Adipocyte (in vitro differentiated cells): ENCODE measurements at regions not wholly inside any gene's neighbourhood (a gene's known extent, or its start where the extent isn't known, plus 50 kb on each side); places are given as distances from the start of the nearest gene placed in this dataset.
"Not testable (repeated sequence)": the region's sequence is repeated elsewhere in the genome, so short reads cannot be mapped to it uniquely, and the experiment has no call there.

Experiments used
- DNase-seq: peaks from one replicate; pipeline ENCODE4 v3.0.0-alpha.2; 2015; ENCODE audit warnings: low read depth
- H3K27me3 ChIP-seq: replicated peaks from 2 replicates; pipeline ENCODE4 v1.7.0; 2013; ENCODE audit warnings: mild to moderate bottlenecking, low read length, moderate library complexity; ENCODE audit not compliant: control insufficient read depth, insufficient read depth
- H3K36me3 ChIP-seq: 2 replicates; pipeline ENCODE4 v1.7.0; 2013; ENCODE audit warnings: low read length, mild to moderate bottlenecking, moderate library complexity; ENCODE audit not compliant: control insufficient read depth, insufficient read depth, severe bottlenecking
- H3K4me1 ChIP-seq: 2 replicates; pipeline ENCODE4 v1.7.0; 2013; ENCODE audit warnings: mild to moderate bottlenecking, low read length, moderate library complexity; ENCODE audit not compliant: control insufficient read depth, insufficient read depth
- H3K4me3 ChIP-seq: 2 replicates; pipeline ENCODE4 v1.7.0; 2013; ENCODE audit warnings: mild to moderate bottlenecking, low read length, moderate library complexity
- H3K9ac ChIP-seq: 2 replicates; pipeline ENCODE4 v1.7.0; 2013; ENCODE audit warnings: mild to moderate bottlenecking, low read length, moderate library complexity
- H3K9me3 ChIP-seq: 2 replicates; pipeline ENCODE4 v1.7.0; 2013; ENCODE audit warnings: mild to moderate bottlenecking, low read length, moderate library complexity; ENCODE audit not compliant: control insufficient read depth

DNA sequence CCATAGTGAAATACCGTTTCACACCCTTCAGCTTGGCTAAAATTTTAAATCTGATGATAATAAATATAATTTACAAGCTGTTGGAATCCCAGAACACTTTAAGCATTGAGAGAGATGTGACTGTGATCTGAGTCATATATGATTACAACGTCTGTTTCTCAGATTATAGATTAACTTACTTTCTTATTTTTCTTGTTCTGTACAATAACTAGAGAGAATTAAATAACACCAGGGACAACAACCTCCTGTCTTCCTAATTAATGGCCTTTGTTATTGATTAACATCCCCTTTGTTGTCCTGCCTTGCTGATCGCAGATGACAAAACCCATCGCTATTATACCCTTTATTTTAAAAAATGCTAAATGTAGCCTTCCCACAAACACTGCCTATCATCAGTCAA is 87.8 kb upstream of the EZR start:
- no peak overlapping the region for H3K4me3 ChIP-seq
- DNase-seq: no peak
- H3K36me3 ChIP-seq: no peaks in the 10 kb centered on the region
- no peak overlapping the region for H3K9ac ChIP-seq
- H3K9me3 ChIP-seq: peaks cover 42% of the 10 kb centered on the region
- peaks cover 14% of the 10 kb centered on the region for H3K27me3 ChIP-seq
- H3K4me1 ChIP-seq: no peaks in the 10 kb centered on the region

DNA sequence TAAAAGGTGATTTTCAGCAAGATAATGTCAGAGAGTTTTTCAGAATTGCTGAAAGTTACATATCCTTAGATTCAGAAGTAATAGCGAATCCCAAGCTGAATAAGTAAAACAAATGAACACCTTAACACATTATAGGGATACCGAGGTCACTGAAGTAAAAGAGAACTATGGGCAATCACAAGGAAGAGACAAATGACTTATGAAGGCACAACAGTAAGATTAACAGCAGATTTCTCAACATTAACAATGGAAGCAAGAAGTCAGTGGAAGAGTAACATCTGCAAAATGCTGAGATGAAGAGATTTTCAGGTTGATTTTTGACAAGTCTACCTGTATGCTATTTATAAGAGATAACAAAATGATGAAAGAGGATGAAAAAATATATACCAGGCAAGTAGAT is 86.1 kb upstream of the EZR start:
- Histone ChIP-seq H3K36me3 (no peaks in the 10 kb centered on the region), H3K4me3 (no peak overlapping the region), H3K9ac (no peak overlapping the region), H3K9me3 (peaks cover 42% of the 10 kb centered on the region), H3K4me1 (no peaks in the 10 kb centered on the region), H3K27me3 (peaks cover 8% of the 10 kb centered on the region)
- DNase-seq: no peak

DNA sequence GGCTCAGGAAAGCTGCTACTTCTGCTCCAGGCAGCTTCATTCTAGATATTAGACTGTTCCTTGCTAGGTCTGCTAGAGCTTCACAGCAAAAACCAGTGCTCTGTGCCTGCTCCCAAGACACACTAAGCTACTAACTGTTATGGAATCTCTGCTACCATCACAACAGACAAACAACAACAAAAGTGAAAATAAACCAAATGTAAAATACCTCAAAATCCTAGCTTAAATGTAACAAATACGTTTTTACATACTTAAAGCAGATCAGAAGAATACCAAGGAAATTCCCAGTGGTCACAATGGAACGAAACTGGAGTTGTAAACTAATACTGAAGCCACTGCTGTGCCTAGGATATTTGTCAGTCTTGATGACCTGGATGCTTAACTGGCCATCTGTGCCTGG is 84.6 kb upstream of the EZR start:
- peaks cover 42% of the 10 kb centered on the region for H3K9me3 ChIP-seq
- H3K27me3 ChIP-seq: peaks cover 5% of the 10 kb centered on the region
- DNase-seq: no peak
- H3K4me3 ChIP-seq: no peak overlapping the region
- no peaks in the 10 kb centered on the region for H3K36me3 ChIP-seq
- no peaks in the 10 kb centered on the region for H3K4me1 ChIP-seq
- H3K9ac ChIP-seq: no peak overlapping the region

DNA sequence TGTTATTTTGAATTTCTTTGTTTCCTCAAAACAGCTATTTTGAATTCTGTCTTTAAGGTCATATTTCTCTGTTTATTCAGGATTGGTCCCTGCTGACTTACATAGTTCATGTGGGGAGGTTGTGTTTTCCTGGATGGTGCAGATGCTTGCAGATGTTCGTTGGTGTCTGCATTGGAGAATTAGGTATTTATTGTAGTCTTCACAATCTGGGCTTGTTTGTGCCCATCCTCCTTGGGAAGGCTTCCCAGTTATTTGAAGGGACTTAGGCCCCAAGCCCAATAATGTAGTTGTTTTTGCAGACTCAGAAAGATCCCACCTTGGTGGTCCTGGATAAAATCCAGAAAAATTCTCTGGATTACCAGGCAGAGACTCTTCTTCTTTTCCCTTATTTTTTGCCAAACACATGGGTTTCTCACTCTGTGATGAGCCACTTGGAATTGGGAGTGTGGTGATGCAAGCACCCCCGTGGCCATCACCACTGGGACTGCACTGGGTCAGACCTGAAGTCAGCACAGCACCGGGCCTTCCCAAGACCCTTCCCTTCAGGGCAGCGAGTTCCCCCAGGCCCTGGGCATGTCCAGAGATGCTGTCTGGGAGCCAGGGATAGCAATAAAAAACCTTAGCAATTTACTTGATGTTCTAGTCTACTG is 81.6 kb upstream of the EZR start:
- peaks cover 25% of the 10 kb centered on the region for H3K9me3 ChIP-seq
- no peak overlapping the region for H3K4me3 ChIP-seq
- H3K4me1 ChIP-seq: no peaks in the 10 kb centered on the region
- no peak overlapping the region for H3K9ac ChIP-seq
- no peaks in the 10 kb centered on the region for H3K27me3 ChIP-seq
- H3K36me3 ChIP-seq: no peaks in the 10 kb centered on the region
- DNase-seq: no peak

DNA sequence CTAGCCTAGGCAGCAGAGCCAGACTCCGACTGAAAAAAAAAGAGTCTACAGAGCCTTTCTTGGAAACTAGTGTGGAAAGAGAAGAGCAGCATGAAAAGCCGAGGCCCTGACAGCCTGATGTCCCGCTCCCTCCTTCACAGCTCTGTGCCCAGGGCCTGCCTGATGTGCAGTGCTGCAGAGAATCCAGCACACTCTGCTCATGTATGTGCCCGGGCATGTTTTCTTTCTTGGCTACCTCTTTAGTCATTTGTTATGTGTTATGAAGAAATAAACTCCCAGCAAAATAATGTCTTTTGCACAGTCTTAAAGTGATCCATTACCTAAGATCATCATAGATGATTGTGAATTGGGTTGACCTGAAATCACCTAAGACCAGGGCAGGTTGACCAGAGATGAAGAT is 78.1 kb upstream of the EZR start:
- Histone ChIP-seq H3K9me3 (no peaks in the 10 kb centered on the region), H3K27me3 (no peaks in the 10 kb centered on the region), H3K36me3 (no peaks in the 10 kb centered on the region), H3K9ac (no peak overlapping the region), H3K4me1 (no peaks in the 10 kb centered on the region), H3K4me3 (no peak overlapping the region)
- no peak for DNase-seq

DNA sequence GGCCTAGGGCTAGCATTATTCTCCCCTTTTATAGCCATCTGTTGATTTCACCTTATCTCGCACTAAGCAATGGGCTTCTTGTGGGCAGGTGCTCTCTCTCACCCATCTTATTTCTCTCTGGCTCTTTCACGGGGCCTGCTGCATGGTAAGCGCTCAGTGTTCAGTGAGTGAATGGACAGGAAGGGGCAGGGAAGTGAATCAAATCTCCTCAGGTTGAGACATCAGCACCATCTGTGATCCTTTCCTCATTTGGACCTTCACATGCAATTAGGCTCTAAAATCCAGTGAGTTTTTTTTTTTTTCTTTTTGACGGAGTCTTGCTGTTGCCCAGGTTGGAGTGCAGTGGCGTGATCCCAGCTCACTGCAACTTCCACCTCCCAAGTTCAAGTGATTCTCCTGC is 76.5 kb upstream of the EZR start:
- Histone ChIP-seq H3K36me3 (no peaks in the 10 kb centered on the region), H3K9ac (no peak overlapping the region), H3K4me1 (no peaks in the 10 kb centered on the region), H3K9me3 (no peaks in the 10 kb centered on the region), H3K4me3 (no peak overlapping the region), H3K27me3 (no peaks in the 10 kb centered on the region)
- no peak for DNase-seq

DNA sequence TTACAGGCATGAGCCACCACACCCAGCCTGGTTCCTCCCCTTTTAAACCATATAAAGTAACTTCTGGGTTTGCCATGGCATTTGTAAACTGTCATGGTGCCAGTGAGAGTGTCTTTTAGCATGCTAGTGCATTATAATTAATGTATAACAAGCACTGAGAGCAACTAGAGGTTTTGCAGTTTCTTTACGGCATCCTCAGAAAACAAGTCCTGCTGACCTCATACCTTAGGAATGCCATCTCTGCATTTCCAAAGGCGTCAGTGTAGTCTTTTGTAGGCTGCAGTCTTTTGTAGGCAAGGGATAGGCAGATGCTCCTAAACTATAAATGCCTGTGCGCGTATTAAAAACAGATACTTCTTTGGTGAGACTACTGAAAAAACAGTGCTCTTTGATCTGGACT is 75.0 kb upstream of the EZR start:
- DNase-seq: peak; percentile 75
- no peaks in the 10 kb centered on the region for H3K36me3 ChIP-seq
- H3K9me3 ChIP-seq: no peaks in the 10 kb centered on the region

DNA sequence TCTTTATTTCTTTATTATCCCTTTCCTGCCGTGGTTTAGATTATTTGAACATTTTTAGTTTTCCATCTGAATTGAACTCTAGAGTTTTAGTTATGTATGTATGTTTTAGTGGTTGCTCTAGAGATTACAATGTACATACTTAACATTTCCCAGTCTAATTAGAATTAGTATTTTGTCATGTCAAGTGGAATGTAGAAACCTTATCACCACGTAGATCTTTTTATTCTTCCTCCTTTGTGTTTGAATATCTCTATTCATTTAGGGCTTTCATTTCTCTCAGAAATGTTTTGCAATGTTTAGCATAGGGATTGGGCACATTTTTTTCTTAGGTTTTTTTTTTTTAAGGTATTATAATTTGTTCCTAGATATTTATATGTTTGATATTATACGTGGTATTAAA is 73.1 kb upstream of the EZR start:
- no peak overlapping the region for H3K4me3 ChIP-seq
- H3K27me3 ChIP-seq: peaks cover 2% of the 10 kb centered on the region
- H3K4me1 ChIP-seq: no peaks in the 10 kb centered on the region
- H3K9me3 ChIP-seq: no peaks in the 10 kb centered on the region
- H3K9ac ChIP-seq: no peak overlapping the region
- DNase-seq: peak; percentile 33
- H3K36me3 ChIP-seq: no peaks in the 10 kb centered on the region

More for the DNA sequence above, 75.0 kb upstream of the EZR start:
- Histone ChIP-seq H3K4me3 (no peak overlapping the region), H3K27me3 (no peaks in the 10 kb centered on the region), H3K4me1 (no peaks in the 10 kb centered on the region), H3K9ac (no peak overlapping the region)

DNA sequence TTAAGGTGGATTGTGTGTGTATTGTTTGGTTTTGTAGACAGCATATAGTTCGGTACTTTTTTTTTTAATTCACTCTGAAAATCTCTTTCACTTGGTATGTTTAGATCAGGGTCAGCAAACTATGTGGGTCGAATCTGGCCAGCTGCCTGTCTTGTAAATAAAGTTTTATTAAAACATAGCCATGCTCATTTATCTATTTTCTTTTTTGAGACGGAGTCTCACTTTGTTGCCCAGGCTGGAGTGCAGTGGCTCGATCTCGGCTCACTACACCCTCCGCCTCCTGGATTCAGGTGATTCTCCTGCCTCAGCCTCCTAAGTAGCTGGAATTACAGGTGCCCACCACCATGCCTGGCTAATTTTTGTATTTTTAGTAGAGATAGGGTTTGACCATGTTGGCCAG is 72.4 kb upstream of the EZR start:
- H3K4me1 ChIP-seq, DNase-seq, H3K36me3 ChIP-seq, H3K9ac ChIP-seq, H3K9me3 ChIP-seq, H3K4me3 ChIP-seq, H3K27me3 ChIP-seq: not testable (repeated sequence)

DNA sequence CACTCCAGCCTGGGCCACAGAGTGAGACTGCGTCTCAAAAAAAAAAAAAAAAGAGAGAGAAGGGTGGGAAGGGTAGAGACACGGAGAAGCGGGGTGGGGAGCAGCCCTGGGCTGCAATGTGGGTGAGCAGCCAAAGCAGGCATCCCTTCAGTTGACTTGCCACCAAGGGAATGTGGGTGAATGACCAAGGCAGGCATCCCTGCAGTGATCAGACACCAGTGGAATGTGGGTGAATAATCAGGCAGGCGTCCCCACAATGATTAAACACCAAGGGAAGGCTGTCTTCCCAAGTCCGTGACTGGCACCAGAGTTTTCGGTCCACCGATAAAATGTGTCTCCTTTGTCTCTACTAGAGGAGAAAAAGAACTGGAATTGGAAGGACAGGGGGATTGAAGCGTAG is 69.0 kb upstream of the EZR start:
- not testable (repeated sequence) for H3K27me3 ChIP-seq, H3K36me3 ChIP-seq, H3K9me3 ChIP-seq, H3K4me3 ChIP-seq, H3K4me1 ChIP-seq, H3K9ac ChIP-seq
- DNase-seq: peak; percentile 13

DNA sequence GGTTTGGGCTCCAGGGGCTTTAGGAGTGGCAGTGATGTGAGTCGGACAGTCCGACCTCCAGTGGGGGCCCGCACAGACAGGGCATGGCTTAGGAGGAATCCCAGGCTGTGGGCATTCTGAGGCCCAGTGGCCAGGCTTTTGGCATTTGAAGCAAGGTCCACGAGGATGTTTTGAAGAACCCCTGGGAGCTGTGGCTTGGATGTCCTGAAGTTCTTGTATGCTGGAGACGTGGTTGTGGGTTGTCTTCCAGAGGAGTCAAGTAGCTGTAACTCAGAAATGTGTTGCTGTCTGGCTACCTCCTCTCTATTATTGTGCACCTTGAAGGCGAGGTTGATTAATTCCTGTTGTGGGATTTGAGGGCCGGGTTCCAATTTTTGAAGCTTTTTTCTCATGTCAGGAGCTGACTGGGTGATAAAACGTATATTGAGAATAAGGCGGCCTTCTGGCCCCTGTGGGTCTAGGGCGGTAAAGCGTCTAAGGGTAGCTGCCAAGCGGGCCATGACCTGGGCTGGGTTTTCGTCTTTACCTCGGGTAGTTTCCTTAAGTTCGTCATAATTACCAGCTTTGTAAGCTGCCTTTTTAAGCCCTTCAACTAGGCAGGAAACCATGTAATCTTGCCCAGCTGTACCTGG is 67.3 kb upstream of the EZR start:
- H3K36me3 ChIP-seq, DNase-seq: not testable (repeated sequence)

DNA sequence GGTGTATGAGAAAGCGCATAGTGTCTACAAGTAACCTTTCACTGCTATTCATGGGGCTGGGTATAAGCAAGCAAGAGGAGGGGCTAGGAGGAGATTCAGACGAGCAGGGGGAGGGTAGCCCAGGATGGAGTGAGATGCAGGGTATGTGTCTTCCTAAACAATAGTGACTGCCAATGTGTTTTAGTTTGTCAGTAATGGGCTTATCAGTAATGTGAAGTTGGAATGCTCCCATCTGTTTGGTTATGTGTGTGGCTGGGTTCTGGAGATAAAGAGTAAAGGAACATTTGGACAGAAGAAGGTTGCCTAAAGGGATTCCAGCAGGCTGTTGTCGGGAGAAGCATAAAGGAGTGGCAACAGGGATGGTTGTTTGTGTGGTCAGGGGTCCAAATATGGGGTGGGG is 62.7 kb upstream of the EZR start:
- not testable (repeated sequence) for H3K36me3 ChIP-seq

More for the DNA sequence above, 67.3 kb upstream of the EZR start:
- H3K4me1 ChIP-seq, H3K4me3 ChIP-seq, H3K9me3 ChIP-seq, H3K9ac ChIP-seq: not testable (repeated sequence)
- H3K27me3 ChIP-seq: peaks cover 13% of the 10 kb centered on the region

More for the DNA sequence above, 62.7 kb upstream of the EZR start:
- not testable (repeated sequence) for H3K4me1 ChIP-seq, H3K27me3 ChIP-seq, DNase-seq, H3K9ac ChIP-seq, H3K4me3 ChIP-seq
- peaks cover 11% of the 10 kb centered on the region for H3K9me3 ChIP-seq
